Naive B cell (primary cell): ENCODE measurements at regions not wholly inside any gene's neighbourhood (a gene's known extent, or its start where the extent isn't known, plus 50 kb on each side); places are given as distances from the start of the nearest gene placed in this dataset.
A peak's percentile ranks its signal among the peaks of the same experiment; 100 is the strongest.

Experiments
- ATAC-seq, 2 donors: fragments of 150-1000 bp; cut with Tn5 transposase; 2 replicates each; pipeline ENCODE4 v1.10.0; 2021; ENCODE audit warnings: low read depth in 2 of 2, mild to moderate bottlenecking in 2 of 2, moderate library complexity in 2 of 2
- DNase-seq: peaks from one replicate; pipeline ENCODE4 v3.0.0; 2022
- H3K27ac Mint-ChIP-seq, 6 donors: one replicate each; pipeline ENCODE4 v1.8.0; 2020 to 2022; ENCODE audit warnings: mild to moderate bottlenecking in 6 of 6, mixed read lengths in 6 of 6, moderate library complexity in 5 of 6, inconsistent platforms in 2 of 6
- H3K27me3 Mint-ChIP-seq, 3 donors: one replicate each; pipeline ENCODE4 v1.8.0; 2021 to 2022; ENCODE audit warnings: mixed read lengths in 3 of 3, mild to moderate bottlenecking in 1 of 3
- H3K36me3 Mint-ChIP-seq, 2 donors: one replicate each; pipeline ENCODE4 v1.8.0; 2020 to 2022; ENCODE audit warnings: mixed read lengths in 2 of 2, inconsistent platforms in 1 of 2, mild to moderate bottlenecking in 1 of 2
- H3K4me1 Mint-ChIP-seq, 3 donors: one replicate each; pipeline ENCODE4 v1.8.0; 2020 to 2022; ENCODE audit warnings: mixed read lengths in 3 of 3, inconsistent platforms in 1 of 3, mild to moderate bottlenecking in 1 of 3, moderate library complexity in 1 of 3
- H3K4me3 Mint-ChIP-seq, 8 donors: one replicate each; pipeline ENCODE4 v1.8.0; 2020 to 2022; ENCODE audit warnings: mild to moderate bottlenecking in 8 of 8, mixed read lengths in 8 of 8, moderate library complexity in 8 of 8, inconsistent platforms in 2 of 8
- H3K9me3 Mint-ChIP-seq, 7 donors: one replicate each; pipeline ENCODE4 v1.8.0; 2020 to 2022; ENCODE audit warnings: mixed read lengths in 7 of 7, mild to moderate bottlenecking in 5 of 7, inconsistent platforms in 2 of 7, moderate library complexity in 1 of 7

GRCh38 chr10:21077681-21078080, 180.6 kb upstream of the NEBL start:
- Mint-ChIP-seq H3K27me3 (peaks cover 0 to 4% (median 4%) of the 10 kb centered on the region in 3 donors), H3K27ac (no peak overlapping the region), H3K4me1 (no peaks in the 10 kb centered on the region), H3K4me3 (no peak overlapping the region), H3K9me3 (peaks cover 0 to 1% (median 0%) of the 10 kb centered on the region in 7 donors), H3K36me3 (no peaks in the 10 kb centered on the region)
- ATAC-seq, result no peak
- DNase-seq, result no peak

- Mint-ChIP-seq H3K27me3 (peaks cover 0 to 4% (median 4%) of the 10 kb centered on the region in 3 donors), H3K9me3 (peaks cover 0 to 1% (median 0%) of the 10 kb centered on the region in 7 donors), H3K27ac (no peak overlapping the region), H3K4me1 (no peaks in the 10 kb centered on the region), H3K4me3 (no peak overlapping the region), H3K36me3 (no peaks in the 10 kb centered on the region)
- no peak for DNase-seq
- ATAC-seq, result no peak
These were observed 179.3 kb upstream of the NEBL start for GRCh38 chr10:21076381-21076780.

- H3K36me3 Mint-ChIP-seq, result no peaks in the 10 kb centered on the region
- DNase-seq (no peak), ATAC-seq (no peak)
- H3K4me3 Mint-ChIP-seq, result no peak overlapping the region
- H3K9me3 Mint-ChIP-seq, result peaks cover 0 to 1% (median 0%) of the 10 kb centered on the region in 7 donors
- H3K4me1 Mint-ChIP-seq, result no peaks in the 10 kb centered on the region
- H3K27me3 Mint-ChIP-seq, result peaks cover 0 to 4% (median 4%) of the 10 kb centered on the region in 3 donors
- no peak overlapping the region for H3K27ac Mint-ChIP-seq
These were observed 178.8 kb upstream of the NEBL start for GRCh38 chr10:21075880-21076279.

- Mint-ChIP-seq H3K9me3 (peaks cover 0 to 1% (median 0%) of the 10 kb centered on the region in 7 donors), H3K36me3 (no peaks in the 10 kb centered on the region), H3K4me1 (no peaks in the 10 kb centered on the region), H3K27ac (no peak overlapping the region), H3K27me3 (peaks cover 0 to 9% (median 9%) of the 10 kb centered on the region in 3 donors), H3K4me3 (no peak overlapping the region)
- ATAC-seq, result no peak
- no peak for DNase-seq
These were observed 174.0 kb upstream of the NEBL start for GRCh38 chr10:21071001-21071673.

GRCh38 chr10:21069929-21070700, 173.0 kb upstream of the NEBL start:
- no peaks in the 10 kb centered on the region for H3K4me1 Mint-ChIP-seq
- ATAC-seq (no peak), DNase-seq (no peak)
- H3K36me3 Mint-ChIP-seq, result no peaks in the 10 kb centered on the region
- peaks cover 0 to 1% (median 0%) of the 10 kb centered on the region in 7 donors for H3K9me3 Mint-ChIP-seq
- H3K27ac Mint-ChIP-seq, result no peak overlapping the region
- no peak overlapping the region for H3K4me3 Mint-ChIP-seq
- peaks cover 0 to 9% (median 5%) of the 10 kb centered on the region in 3 donors for H3K27me3 Mint-ChIP-seq

GRCh38 chr10:21069278-21069677, 172.2 kb upstream of the NEBL start:
- Mint-ChIP-seq H3K36me3 (no peaks in the 10 kb centered on the region), H3K27me3 (peaks cover 0 to 9% (median 5%) of the 10 kb centered on the region in 3 donors), H3K9me3 (peaks cover 0 to 1% (median 0%) of the 10 kb centered on the region in 7 donors), H3K4me1 (no peaks in the 10 kb centered on the region), H3K27ac (no peak overlapping the region), H3K4me3 (no peak overlapping the region)
- DNase-seq, result no peak
- no peak for ATAC-seq

GRCh38 chr10:21068026-21068656, 171.0 kb upstream of the NEBL start:
- H3K4me3 Mint-ChIP-seq, result no peak overlapping the region
- peaks cover 0 to 1% (median 0%) of the 10 kb centered on the region in 7 donors for H3K9me3 Mint-ChIP-seq
- H3K4me1 Mint-ChIP-seq, result no peaks in the 10 kb centered on the region
- no peak for DNase-seq
- ATAC-seq, result no peak
- peak overlapping the region in 1 of 6 donors; percentile 18 for H3K27ac Mint-ChIP-seq
- no peaks in the 10 kb centered on the region for H3K36me3 Mint-ChIP-seq
- peaks cover 0 to 10% (median 7%) of the 10 kb centered on the region in 3 donors for H3K27me3 Mint-ChIP-seq

- no peak for ATAC-seq
- H3K4me3 Mint-ChIP-seq, result no peak overlapping the region
- H3K36me3 Mint-ChIP-seq, result no peaks in the 10 kb centered on the region
- H3K27ac Mint-ChIP-seq, result no peak overlapping the region
- no peaks in the 10 kb centered on the region for H3K4me1 Mint-ChIP-seq
- DNase-seq, result no peak
- H3K27me3 Mint-ChIP-seq, result peaks cover 0 to 15% (median 9%) of the 10 kb centered on the region in 3 donors
- peaks cover 0 to 4% (median 2%) of the 10 kb centered on the region in 7 donors for H3K9me3 Mint-ChIP-seq
These were observed 168.6 kb upstream of the NEBL start for GRCh38 chr10:21065621-21066248.

- Mint-ChIP-seq H3K4me3 (no peak overlapping the region), H3K27ac (no peak overlapping the region), H3K27me3 (peaks cover 0 to 6% (median 4%) of the 10 kb centered on the region in 3 donors), H3K36me3 (no peaks in the 10 kb centered on the region), H3K9me3 (peaks cover 4 to 24% (median 10%) of the 10 kb centered on the region in 7 donors), H3K4me1 (no peaks in the 10 kb centered on the region)
- no peak for DNase-seq
- no peak for ATAC-seq
These were observed 164.9 kb upstream of the NEBL start for GRCh38 chr10:21061982-21062381.

GRCh38 chr10:21061184-21061583, 164.1 kb upstream of the NEBL start:
- Mint-ChIP-seq H3K4me1 (no peaks in the 10 kb centered on the region), H3K36me3 (no peaks in the 10 kb centered on the region), H3K9me3 (peaks cover 4 to 31% (median 11%) of the 10 kb centered on the region in 7 donors), H3K27me3 (peaks cover 0 to 6% (median 4%) of the 10 kb centered on the region in 3 donors), H3K4me3 (no peak overlapping the region), H3K27ac (no peak overlapping the region)
- ATAC-seq (no peak), DNase-seq (no peak)

GRCh38 chr10:21060626-21061025, 163.5 kb upstream of the NEBL start:
- ATAC-seq, result no peak
- no peak overlapping the region for H3K4me3 Mint-ChIP-seq
- no peak for DNase-seq
- no peaks in the 10 kb centered on the region for H3K36me3 Mint-ChIP-seq
- H3K27ac Mint-ChIP-seq, result no peak overlapping the region
- no peaks in the 10 kb centered on the region for H3K4me1 Mint-ChIP-seq
- H3K27me3 Mint-ChIP-seq, result peaks cover 0 to 6% (median 4%) of the 10 kb centered on the region in 3 donors
- H3K9me3 Mint-ChIP-seq, result peaks cover 4 to 36% (median 11%) of the 10 kb centered on the region in 7 donors

- DNase-seq, result no peak
- no peaks in the 10 kb centered on the region for H3K4me1 Mint-ChIP-seq
- ATAC-seq, result no peak
- peaks cover 0 to 4% (median under 1%) of the 10 kb centered on the region in 3 donors for H3K27me3 Mint-ChIP-seq
- H3K4me3 Mint-ChIP-seq, result no peak overlapping the region
- no peak overlapping the region for H3K27ac Mint-ChIP-seq
- H3K9me3 Mint-ChIP-seq, result peaks cover 4 to 43% (median 11%) of the 10 kb centered on the region in 7 donors
- no peaks in the 10 kb centered on the region for H3K36me3 Mint-ChIP-seq
These were observed 160.9 kb upstream of the NEBL start for GRCh38 chr10:21057989-21058388.

- peaks cover 4 to 46% (median 11%) of the 10 kb centered on the region in 7 donors for H3K9me3 Mint-ChIP-seq
- ATAC-seq, result no peak
These were observed 160.3 kb upstream of the NEBL start for GRCh38 chr10:21057436-21057835.

More at GRCh38 chr10:21057436-21057835, 160.3 kb upstream of the NEBL start:
- H3K27me3 Mint-ChIP-seq, result no peaks in the 10 kb centered on the region
- no peak overlapping the region for H3K4me3 Mint-ChIP-seq
- no peak for DNase-seq
- H3K4me1 Mint-ChIP-seq, result no peaks in the 10 kb centered on the region
- H3K36me3 Mint-ChIP-seq, result no peaks in the 10 kb centered on the region
- no peak overlapping the region for H3K27ac Mint-ChIP-seq
